H1 (cell line): ENCODE measurements at regions not wholly inside any gene's neighbourhood (a gene's known extent, or its start where the extent isn't known, plus 50 kb on each side); places are given as distances from the start of the nearest gene placed in this dataset.

Experiments used
- CHD7 ChIP-seq: fragments of 300-600 bp; sonication (generic); IDR thresholded peaks from 2 replicates; pipeline ENCODE4 v1.7.1; 2012; ENCODE audit warnings: low read length, moderate library complexity, mild to moderate bottlenecking, inconsistent platforms; ENCODE audit not compliant: insufficient replicate concordance
- JUN ChIP-seq: IDR thresholded peaks from 2 replicates; pipeline ENCODE4 v1.6.1; 2011; ENCODE audit warnings: low read depth, mild to moderate bottlenecking, improper control_type of control experiment, low read length
- TAF7 ChIP-seq: optimal IDR thresholded peaks from 2 replicates; pipeline ENCODE3; 2011; ENCODE audit warnings: low read depth, mild to moderate bottlenecking, inconsistent platforms, low read length, moderate library complexity, borderline replicate concordance
- USF2 ChIP-seq: IDR thresholded peaks from 2 replicates; pipeline ENCODE4 v1.6.1; 2011; ENCODE audit warnings: low read length, improper control_type of control experiment

GRCh38 chr2:7639476-7639875 lies 722.3 kb downstream of the RNF144A start (continued):
- TF ChIP-seq CHD7 (no peak), TAF7 (no peak), USF2 (no peak), JUN (no peak)
